GM13977 (cell line): ENCODE measurements at regions not wholly inside any gene's neighbourhood (a gene's known extent, or its start where the extent isn't known, plus 50 kb on each side); places are given as distances from the start of the nearest gene placed in this dataset.

Experiments
- DNase-seq: peaks from one replicate; pipeline ENCODE4 v3.0.0; 2012; ENCODE audit warnings: low spot score
- in situ Hi-C: fragments of 300-500 bp; cut with MboI; formaldehyde crosslinking; loops from one replicate; pipeline ENCODE4 v1.12.0; 2022; ENCODE audit warnings: low sequenced_read_pairs, low pct_unique_long_range_greater_than_20kb, mixed read lengths, inconsistent platforms; ENCODE audit not compliant: unreplicated experiment
- TF ChIP-seq, protein P1 (sequence below): IDR thresholded peaks from 2 replicates; pipeline ENCODE4 v1.5.1; 2012; ENCODE audit warnings: mild to moderate bottlenecking, control low read depth; ENCODE audit not compliant: insufficient read depth; ENCODE audit errors: extremely low read depth, missing control alignments

DNA sequence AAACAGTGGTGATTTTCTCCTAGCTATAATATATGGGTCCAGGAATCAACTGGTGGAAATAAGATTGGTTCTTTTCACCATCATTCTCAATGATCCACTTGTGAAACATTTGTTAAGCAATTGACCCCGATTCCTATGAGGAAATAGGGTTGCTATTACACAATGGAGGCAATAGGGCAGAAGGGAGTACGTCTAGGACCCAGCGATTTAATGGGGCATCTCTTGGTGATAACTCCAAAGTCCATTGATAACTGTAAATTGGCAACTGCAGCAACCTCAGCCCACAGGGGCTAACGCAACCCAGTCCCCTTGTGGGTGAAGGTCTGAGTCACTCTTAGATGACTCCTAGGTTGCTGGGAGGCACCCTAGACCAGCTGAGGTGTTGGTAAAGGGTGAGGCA lies 62.5 kb upstream of the BARHL2 start:
- TF ChIP-seq, protein P1, sequence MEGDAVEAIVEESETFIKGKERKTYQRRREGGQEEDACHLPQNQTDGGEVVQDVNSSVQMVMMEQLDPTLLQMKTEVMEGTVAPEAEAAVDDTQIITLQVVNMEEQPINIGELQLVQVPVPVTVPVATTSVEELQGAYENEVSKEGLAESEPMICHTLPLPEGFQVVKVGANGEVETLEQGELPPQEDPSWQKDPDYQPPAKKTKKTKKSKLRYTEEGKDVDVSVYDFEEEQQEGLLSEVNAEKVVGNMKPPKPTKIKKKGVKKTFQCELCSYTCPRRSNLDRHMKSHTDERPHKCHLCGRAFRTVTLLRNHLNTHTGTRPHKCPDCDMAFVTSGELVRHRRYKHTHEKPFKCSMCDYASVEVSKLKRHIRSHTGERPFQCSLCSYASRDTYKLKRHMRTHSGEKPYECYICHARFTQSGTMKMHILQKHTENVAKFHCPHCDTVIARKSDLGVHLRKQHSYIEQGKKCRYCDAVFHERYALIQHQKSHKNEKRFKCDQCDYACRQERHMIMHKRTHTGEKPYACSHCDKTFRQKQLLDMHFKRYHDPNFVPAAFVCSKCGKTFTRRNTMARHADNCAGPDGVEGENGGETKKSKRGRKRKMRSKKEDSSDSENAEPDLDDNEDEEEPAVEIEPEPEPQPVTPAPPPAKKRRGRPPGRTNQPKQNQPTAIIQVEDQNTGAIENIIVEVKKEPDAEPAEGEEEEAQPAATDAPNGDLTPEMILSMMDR, result no peak
- no peak for DNase-seq
- in situ Hi-C loops, result no loop called here

DNA sequence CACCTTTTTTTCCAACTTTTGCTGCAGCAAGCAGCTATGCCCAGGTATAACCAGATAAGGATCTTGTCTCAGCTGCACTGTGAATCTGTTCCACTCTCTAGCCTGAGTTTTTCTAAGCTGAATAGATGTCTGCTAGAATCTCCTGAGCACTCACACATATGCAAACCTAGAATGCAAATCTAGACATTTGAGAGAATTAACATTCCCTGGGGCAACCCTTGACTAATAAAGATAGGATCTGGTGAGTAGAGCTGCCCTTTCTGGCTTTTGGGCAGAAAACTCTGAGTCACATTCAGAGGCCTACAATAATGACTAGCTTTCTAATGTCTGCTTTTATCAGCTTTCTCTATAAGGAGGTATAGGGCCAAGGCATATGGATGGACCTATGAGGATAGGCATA lies 61.4 kb upstream of the BARHL2 start:
- DNase-seq, result no peak
- TF ChIP-seq, protein P1, result no peak
- in situ Hi-C loops, result no loop called here

DNA sequence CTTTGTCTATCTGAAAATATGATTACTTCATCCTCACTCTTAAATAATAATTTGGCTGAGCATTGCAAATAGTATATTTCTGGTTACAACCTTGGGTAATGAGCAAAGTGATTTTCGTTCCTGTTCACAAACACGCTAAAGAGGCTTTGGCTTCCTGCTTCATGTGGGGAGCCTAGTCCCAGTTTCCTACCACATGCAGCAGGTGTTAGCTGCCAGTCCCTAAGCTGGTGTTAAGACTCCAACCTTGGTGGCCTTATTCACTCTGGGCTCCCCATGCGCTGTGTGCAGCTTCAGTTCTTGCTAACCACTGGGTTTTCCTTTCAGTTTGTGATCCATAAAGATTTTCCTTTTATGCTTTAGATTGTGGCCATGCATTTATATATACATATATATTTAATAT lies 56.7 kb upstream of the BARHL2 start:
- TF ChIP-seq, protein P1, result no peak
- DNase-seq, result no peak
- in situ Hi-C loops, result no loop called here

DNA sequence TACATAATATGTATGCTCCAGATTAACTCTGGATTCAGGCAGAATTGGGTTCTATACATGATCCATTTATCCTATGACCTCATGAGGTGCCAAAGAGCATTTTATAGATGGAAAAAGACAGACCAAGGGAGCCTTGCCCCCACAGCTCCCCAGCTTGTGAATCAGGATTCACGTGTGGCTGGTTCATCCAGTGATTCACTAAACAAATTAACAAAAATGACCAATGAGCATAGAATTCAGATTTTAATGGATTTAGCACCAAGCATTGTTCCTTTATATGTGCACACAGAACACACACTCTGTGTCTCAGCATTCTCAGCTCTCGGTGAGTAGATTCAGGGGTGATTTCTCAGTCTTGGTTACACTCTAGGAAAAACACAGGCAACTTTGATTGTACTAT lies 51.7 kb upstream of the BARHL2 start:
- TF ChIP-seq, protein P1, result no peak
- DNase-seq, result no peak
- in situ Hi-C loops, result no loop called here

DNA sequence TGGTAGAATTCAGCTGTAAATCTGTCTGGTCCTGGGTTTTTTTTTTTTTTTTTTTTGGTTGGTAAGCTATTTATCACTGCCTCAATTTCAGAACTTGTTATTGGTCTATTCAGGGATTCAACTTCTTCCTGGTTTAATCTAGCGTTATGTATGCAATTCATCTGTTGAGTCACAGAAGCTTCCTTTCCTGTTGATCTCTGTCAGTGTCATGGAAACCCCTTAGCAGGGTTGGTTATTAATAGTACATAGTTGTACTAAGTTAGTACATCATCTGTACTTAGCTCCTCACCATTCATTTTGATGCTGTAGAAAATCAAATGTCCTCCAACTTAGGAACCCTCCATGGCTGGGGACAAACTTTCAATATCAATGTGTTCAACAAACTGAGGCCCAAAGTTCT lies 51.0 kb upstream of the BARHL2 start:
- TF ChIP-seq, protein P1, result no peak
- no peak for DNase-seq
- in situ Hi-C loops, result no loop called here
